Effector memory CD8-positive, alpha-beta T cell (primary cell): ENCODE measurements at regions not wholly inside any gene's neighbourhood (a gene's known extent, or its start where the extent isn't known, plus 50 kb on each side); places are given as distances from the start of the nearest gene placed in this dataset.

Experiments used
- ATAC-seq: fragments of 150-1000 bp; cut with Tn5 transposase; replicated peaks from 2 replicates; pipeline ENCODE4 v1.10.0; 2021; ENCODE audit warnings: mild to moderate bottlenecking, moderate library complexity
- DNase-seq, 3 experiments: peaks; one replicate each; pipeline ENCODE4 v3.0.0; 2021
- H3K27ac Mint-ChIP-seq, 2 donors: one replicate each; pipeline ENCODE4 v1.8.0; 2022; ENCODE audit warnings: mild to moderate bottlenecking in 2 of 2, mixed read lengths in 2 of 2, moderate library complexity in 2 of 2
- H3K27me3 Mint-ChIP-seq, 2 donors: one replicate each; pipeline ENCODE4 v1.8.0; 2022; ENCODE audit warnings: mixed read lengths in 2 of 2
- H3K36me3 Mint-ChIP-seq: one replicate; pipeline ENCODE4 v1.8.0; 2022; ENCODE audit warnings: mild to moderate bottlenecking, moderate library complexity, mixed read lengths; ENCODE audit not compliant: insufficient read depth
- H3K4me1 Mint-ChIP-seq, 2 donors: one replicate each; pipeline ENCODE4 v1.8.0; 2022; ENCODE audit warnings: low read depth in 2 of 2, mixed read lengths in 2 of 2
- H3K4me3 Mint-ChIP-seq, 2 donors: one replicate each; pipeline ENCODE4 v1.8.0; 2022; ENCODE audit warnings: mild to moderate bottlenecking in 2 of 2, mixed read lengths in 2 of 2, moderate library complexity in 2 of 2
- H3K9me3 Mint-ChIP-seq, 2 donors: one replicate each; pipeline ENCODE4 v1.8.0; 2022; ENCODE audit warnings: mixed read lengths in 2 of 2

DNA sequence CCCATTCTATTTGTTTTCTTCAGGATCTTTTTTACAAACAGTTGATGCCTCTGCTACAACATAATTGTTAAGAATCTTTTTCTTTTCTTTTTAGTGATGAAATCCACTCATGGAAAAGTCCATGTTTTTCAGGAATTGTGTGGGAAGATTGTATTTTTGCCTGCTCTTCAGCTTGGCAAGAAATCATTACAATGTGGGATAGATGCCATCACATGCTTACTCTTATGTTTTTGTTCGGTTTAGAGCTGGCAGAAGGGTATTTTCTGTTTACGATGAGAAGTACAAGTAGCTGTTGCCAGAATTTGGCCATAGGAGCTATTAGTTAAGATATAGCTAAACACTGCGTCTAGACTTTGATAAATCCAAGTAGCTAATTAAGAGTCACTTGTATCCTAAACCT, 2585.3 kb downstream of the ARAP2 start:
- ATAC-seq, result no peak

DNA sequence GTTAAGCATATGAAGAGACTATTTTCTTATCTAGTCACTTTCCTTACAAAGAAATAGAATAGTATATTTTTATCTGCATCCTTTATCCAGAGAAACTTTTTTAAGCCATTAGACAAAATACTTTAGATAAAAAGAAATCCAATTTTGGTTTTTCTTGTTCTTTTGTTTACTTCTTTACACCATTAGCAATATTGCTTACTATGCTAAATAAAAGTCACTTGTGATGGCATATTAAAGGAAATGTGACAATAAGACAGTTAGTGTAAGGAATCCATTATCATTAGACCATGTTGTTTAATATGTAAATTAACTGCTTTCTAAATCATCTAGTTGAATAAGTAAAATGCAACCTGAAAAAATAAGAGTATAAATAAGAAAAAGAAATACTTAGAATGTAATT, 2582.7 kb downstream of the ARAP2 start:
- Mint-ChIP-seq H3K9me3 (peaks cover 18 to 20% of the 10 kb centered on the region in 2 donors), H3K4me3 (no peak overlapping the region), H3K36me3 (no peaks in the 10 kb centered on the region), H3K27me3 (no peaks in the 10 kb centered on the region), H3K4me1 (no peaks in the 10 kb centered on the region), H3K27ac (no peak overlapping the region)
- DNase-seq (no peak), ATAC-seq (no peak)

More for the DNA sequence above, 2585.3 kb downstream of the ARAP2 start:
- H3K36me3 Mint-ChIP-seq, result no peaks in the 10 kb centered on the region
- DNase-seq, result no peak
- H3K9me3 Mint-ChIP-seq, result peaks cover 6 to 9% of the 10 kb centered on the region in 2 donors
- H3K27ac Mint-ChIP-seq, result no peak overlapping the region
- no peaks in the 10 kb centered on the region for H3K4me1 Mint-ChIP-seq
- no peak overlapping the region for H3K4me3 Mint-ChIP-seq
- H3K27me3 Mint-ChIP-seq, result no peaks in the 10 kb centered on the region

DNA sequence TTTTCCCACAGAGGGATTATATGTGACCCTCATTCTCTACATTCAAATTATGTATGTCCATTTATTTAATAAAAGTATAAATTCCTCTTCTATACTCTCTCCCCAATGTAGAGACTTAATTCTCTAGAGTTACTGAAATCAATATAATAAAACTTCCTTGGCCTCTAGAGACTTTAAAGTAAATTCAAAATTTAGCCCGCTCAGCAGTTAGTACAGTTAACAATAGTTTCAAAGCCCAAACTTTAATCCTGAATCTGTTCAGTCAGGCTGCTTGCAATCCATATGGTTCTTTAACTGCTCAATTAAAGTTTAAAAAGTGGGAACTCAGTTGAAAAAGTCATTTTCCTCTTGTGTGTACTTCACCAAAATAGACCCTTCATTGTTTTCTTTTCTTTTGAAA, 2558.4 kb downstream of the ARAP2 start:
- Mint-ChIP-seq H3K36me3 (no peaks in the 10 kb centered on the region), H3K9me3 (peaks cover 2 to 7% of the 10 kb centered on the region in 2 donors), H3K4me1 (no peaks in the 10 kb centered on the region), H3K27ac (no peak overlapping the region), H3K27me3 (no peaks in the 10 kb centered on the region), H3K4me3 (no peak overlapping the region)
- ATAC-seq, result no peak
- no peak for DNase-seq

DNA sequence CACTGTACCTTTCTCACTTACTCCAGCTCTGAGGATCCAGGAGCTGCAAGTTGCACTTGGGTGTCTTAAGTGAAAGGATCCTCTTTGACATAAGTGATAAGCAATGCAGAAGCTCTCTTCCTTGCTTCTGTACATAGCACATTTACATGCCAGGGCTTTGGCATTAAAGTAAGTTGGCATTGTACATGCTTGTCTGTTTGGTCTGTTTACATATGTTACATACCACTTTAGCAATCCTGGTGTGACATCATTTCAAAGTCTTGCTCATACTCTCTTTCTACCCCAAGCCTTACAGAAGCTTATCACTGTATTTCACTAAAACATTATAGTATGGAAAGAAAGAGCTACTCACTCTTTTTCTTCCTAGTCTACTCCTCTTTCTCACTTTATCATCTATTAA, 2548.3 kb downstream of the ARAP2 start:
- Mint-ChIP-seq H3K27me3 (no peaks in the 10 kb centered on the region), H3K4me1 (no peaks in the 10 kb centered on the region), H3K9me3 (peaks cover 0 to 4% of the 10 kb centered on the region in 2 donors), H3K27ac (no peak overlapping the region), H3K4me3 (no peak overlapping the region), H3K36me3 (no peaks in the 10 kb centered on the region)
- no peak for DNase-seq
- no peak for ATAC-seq

DNA sequence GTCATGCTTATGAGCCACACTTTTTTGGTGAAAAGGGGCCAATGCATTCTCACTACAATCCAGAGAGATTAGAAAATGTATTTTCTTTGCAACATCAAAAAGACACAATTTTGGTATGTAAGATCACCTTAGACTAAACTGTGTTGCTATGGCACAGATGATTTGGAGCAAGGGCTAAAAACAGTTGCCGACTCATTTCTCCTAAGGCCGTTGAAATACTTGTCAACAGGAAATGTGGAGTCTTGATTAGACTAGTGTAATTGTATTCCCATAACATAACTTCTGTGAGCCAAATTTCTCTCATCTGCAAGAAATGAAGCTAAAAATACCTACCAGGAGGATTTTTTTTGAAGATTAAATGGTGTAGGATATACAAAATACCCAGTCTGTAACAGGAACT, 2547.7 kb downstream of the ARAP2 start:
- Mint-ChIP-seq H3K9me3 (peaks cover 0 to 4% of the 10 kb centered on the region in 2 donors), H3K27ac (no peak overlapping the region), H3K27me3 (no peaks in the 10 kb centered on the region), H3K36me3 (no peaks in the 10 kb centered on the region), H3K4me1 (no peaks in the 10 kb centered on the region), H3K4me3 (no peak overlapping the region)
- ATAC-seq (no peak), DNase-seq (no peak)

DNA sequence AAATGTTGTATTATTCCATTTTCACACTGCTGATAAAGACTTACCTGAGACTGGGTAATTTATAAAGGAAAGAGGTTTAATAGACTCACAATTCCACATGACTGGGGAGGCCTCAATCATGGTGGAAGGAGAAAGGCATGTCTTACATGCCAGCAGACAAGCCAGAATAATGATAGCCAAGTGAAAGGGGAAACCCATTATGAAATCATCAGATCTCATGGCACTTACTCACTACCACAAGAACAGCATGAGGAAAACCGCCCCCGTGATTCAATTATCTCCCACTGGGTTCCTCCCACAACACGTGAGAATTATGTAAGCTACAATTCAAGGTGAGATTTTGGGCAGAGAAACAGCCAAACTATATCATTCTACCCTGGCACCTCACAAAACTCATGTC, 2535.1 kb downstream of the ARAP2 start:
- Mint-ChIP-seq H3K4me1 (no peaks in the 10 kb centered on the region), H3K27me3 (no peaks in the 10 kb centered on the region), H3K27ac (no peak overlapping the region), H3K36me3 (no peaks in the 10 kb centered on the region), H3K4me3 (no peak overlapping the region), H3K9me3 (no peaks in the 10 kb centered on the region)
- DNase-seq (no peak), ATAC-seq (no peak)

DNA sequence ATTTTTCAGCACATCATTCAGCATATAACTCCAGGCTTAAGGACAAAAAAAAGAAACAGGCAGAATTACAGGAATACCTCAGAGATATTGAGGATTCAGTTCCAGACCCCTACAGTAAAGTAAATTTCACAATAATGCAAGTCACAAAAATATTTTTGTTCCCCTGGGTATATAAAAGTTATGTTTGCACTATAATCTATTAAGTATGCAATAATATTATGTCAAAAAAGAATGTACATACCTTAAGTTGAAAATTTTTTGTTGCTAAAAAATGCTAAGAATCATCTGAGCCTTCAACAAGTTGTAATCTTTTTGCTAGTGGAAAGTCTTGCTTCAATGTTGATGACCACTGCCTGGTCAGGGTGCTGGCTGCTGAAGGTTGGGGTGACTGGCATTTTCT, 2532.5 kb downstream of the ARAP2 start:
- DNase-seq, result no peak
- H3K27me3 Mint-ChIP-seq, result no peaks in the 10 kb centered on the region
- H3K9me3 Mint-ChIP-seq, result no peaks in the 10 kb centered on the region
- ATAC-seq, result no peak
- H3K36me3 Mint-ChIP-seq, result no peaks in the 10 kb centered on the region
- H3K4me3 Mint-ChIP-seq, result no peak overlapping the region
- H3K27ac Mint-ChIP-seq, result no peak overlapping the region
- H3K4me1 Mint-ChIP-seq, result no peaks in the 10 kb centered on the region

DNA sequence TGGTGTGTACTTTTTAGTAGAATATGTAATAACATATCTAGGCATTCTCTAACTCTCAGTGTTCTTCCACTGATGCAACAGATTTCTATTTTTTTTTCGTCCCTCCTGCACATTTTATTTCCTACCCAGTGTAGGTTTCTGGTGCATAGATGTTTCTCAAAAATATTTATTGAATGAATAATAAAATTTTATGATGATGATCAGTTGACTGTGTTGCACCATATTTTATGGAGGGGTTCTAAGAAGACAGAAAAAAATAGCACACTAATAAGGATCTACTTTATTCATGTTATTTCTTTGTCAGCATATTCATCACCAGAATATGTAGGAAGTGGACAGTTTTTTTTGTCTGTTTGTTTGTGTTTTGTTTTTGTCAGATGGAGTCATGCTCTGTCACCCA, 2529.3 kb downstream of the ARAP2 start:
- DNase-seq, result no peak
- H3K36me3 Mint-ChIP-seq, result no peaks in the 10 kb centered on the region
- H3K4me3 Mint-ChIP-seq, result no peak overlapping the region
- no peaks in the 10 kb centered on the region for H3K4me1 Mint-ChIP-seq
- H3K27me3 Mint-ChIP-seq, result no peaks in the 10 kb centered on the region
- ATAC-seq, result no peak
- H3K27ac Mint-ChIP-seq, result no peak overlapping the region
- peaks cover 4 to 7% of the 10 kb centered on the region in 2 donors for H3K9me3 Mint-ChIP-seq

DNA sequence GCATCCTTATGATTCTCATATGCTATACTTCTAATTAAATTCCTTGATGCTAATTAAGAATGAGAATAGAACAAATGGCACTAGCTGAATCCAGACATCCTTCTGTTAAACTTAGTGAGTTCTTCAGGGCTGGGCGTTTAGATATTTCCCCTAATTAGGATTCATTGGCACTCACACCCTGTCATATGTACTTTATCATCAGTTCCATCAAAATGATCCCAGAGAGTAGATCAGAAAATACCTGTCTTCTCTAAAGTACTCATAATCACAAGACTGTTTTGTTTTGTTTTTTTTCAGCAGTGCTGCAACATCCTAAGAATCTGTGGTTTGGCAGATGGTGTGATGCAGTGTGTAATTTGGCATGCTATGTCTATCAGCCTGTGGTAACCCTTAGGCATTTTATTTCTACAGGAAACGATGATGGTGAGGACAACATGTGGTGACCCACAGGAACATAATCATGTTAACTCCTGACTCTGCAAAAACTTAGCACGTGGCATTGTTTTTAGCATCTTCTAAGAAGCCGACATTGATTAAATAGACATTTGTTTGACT, 2528.4 kb downstream of the ARAP2 start:
- Mint-ChIP-seq H3K4me3 (no peak overlapping the region), H3K27me3 (no peaks in the 10 kb centered on the region), H3K27ac (no peak overlapping the region), H3K9me3 (peaks cover 4 to 7% of the 10 kb centered on the region in 2 donors), H3K4me1 (no peaks in the 10 kb centered on the region), H3K36me3 (no peaks in the 10 kb centered on the region)
- ATAC-seq (no peak), DNase-seq (no peak)

DNA sequence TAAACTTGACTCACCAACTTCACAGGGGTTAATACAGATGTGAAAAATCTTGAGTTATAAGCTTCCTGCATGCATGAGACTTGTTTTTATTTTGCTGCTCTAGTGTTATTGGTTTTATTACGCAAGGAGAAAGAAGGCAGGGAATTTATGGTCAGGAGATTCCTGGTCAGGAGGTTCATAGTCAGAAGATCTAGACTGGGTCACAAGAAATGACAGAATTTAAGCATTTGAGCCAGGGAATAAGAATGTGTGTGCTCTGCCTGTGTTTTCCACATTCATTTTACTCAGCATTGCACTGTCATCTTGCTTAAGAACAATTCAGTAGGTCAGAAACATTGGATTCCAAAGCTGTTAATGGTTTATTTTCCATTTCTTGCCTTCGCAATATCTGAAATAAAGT, 2522.1 kb downstream of the ARAP2 start:
- DNase-seq (no peak), ATAC-seq (no peak)
- H3K36me3 Mint-ChIP-seq, result no peaks in the 10 kb centered on the region

DNA sequence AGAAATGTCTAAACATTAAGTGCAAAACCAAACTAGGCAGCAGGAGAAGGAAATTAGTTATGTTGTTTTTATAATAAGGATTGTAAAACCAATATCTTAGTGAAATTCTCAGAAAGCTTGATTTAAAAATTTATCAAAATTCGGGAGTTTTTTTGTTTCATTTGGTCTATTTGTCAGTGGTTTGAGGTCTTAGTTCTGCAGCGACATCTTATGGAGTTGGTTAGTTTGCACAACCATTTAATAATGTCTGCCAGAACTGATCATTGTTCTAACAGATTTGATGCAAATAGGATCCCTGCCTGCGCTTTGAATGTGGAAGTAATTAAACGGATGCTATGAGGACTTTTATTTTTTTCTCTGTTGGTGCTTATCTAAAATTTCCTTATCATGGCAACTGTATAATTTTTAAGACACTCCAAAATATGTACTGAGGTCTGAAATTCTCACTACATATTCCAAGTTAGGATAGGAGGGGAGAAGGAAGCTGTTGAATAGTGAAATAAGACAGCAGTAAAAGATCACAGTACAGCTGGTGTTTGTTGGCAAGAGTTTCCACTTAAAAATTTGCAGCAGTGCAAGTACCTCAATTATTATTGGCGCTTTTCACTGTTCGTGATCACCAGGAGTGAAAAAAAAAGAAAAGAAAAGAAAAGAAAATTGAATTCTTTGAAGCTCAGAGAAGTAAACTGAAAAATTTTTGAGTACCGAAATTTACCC, 2521.4 kb downstream of the ARAP2 start:
- Mint-ChIP-seq H3K27me3 (no peaks in the 10 kb centered on the region), H3K4me1 (no peaks in the 10 kb centered on the region), H3K4me3 (no peak overlapping the region), H3K27ac (no peak overlapping the region), H3K9me3 (peaks cover 0 to 7% of the 10 kb centered on the region in 2 donors), H3K36me3 (no peaks in the 10 kb centered on the region)
- ATAC-seq (no peak), DNase-seq (no peak)

More for the DNA sequence above, 2522.1 kb downstream of the ARAP2 start:
- Mint-ChIP-seq H3K27ac (no peak overlapping the region), H3K27me3 (no peaks in the 10 kb centered on the region), H3K4me3 (no peak overlapping the region), H3K9me3 (peaks cover 7% of the 10 kb centered on the region in 2 donors), H3K4me1 (no peaks in the 10 kb centered on the region)

DNA sequence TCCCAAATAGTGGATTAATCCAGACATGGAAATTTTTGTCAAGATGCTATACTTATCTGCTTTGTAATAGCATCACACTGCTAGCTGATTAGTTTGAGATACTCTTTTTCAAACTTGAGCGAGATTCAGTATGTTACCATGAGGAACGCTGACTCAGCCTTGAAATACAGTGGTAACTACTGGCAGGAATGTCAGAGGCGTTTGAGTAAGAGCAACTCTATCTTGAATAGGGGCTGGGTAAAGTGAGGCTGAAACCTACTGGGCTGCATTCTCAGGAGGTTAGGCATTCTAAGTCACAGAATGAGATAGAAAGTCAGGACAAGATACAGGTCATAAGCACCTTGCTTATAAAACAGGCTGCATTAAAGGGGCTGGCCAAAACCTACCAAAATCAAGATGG, 2519.6 kb downstream of the ARAP2 start:
- Mint-ChIP-seq H3K9me3 (peaks cover 0 to 3% of the 10 kb centered on the region in 2 donors), H3K4me3 (no peak overlapping the region), H3K27ac (no peak overlapping the region), H3K36me3 (no peaks in the 10 kb centered on the region), H3K4me1 (no peaks in the 10 kb centered on the region), H3K27me3 (no peaks in the 10 kb centered on the region)
- DNase-seq (no peak), ATAC-seq (no peak)

DNA sequence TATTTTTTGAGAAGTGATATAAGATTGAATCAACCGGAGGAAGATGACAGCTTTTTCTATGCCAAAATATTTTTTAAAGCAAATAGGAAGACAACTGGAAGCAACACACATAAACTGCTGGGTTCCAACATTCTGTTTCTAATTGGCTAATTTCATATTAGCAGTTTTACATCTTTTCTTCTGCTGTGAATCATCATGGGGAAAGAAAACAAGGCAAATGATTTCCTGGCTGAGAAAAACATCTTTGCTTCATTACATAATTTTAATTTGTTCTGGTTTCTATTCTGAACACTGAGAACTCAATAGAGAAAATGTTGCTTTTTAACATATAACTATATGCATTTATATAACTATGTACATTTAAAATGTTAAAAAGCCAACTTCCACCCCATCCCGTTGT, 2518.5 kb downstream of the ARAP2 start:
- no peak overlapping the region for H3K27ac Mint-ChIP-seq
- no peaks in the 10 kb centered on the region for H3K27me3 Mint-ChIP-seq
- H3K36me3 Mint-ChIP-seq, result no peaks in the 10 kb centered on the region
- no peak overlapping the region for H3K4me3 Mint-ChIP-seq
- ATAC-seq (no peak), DNase-seq (no peak)
- H3K4me1 Mint-ChIP-seq, result no peaks in the 10 kb centered on the region
- peaks cover 0 to 3% of the 10 kb centered on the region in 2 donors for H3K9me3 Mint-ChIP-seq

DNA sequence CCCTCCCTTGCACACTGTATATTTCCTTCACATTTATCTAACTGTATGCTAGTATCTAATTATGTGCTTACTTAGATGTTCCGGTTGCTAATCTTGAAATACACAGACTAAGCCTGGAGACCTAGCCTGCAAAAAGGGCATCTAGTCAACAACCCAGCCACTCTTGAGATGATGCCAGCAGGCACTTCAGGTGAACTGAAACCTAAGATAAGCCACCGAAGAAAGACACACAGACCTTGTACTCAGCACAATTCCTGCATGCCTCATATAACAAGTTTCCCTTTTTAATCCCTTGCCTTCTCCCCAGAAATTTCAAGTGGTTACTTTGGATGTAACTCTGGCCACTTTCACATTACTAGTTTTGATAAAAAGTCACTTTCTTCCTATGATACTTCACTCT, 2506.6 kb downstream of the ARAP2 start:
- H3K4me3 Mint-ChIP-seq, result no peak overlapping the region
- no peaks in the 10 kb centered on the region for H3K4me1 Mint-ChIP-seq
- no peaks in the 10 kb centered on the region for H3K36me3 Mint-ChIP-seq
- H3K27me3 Mint-ChIP-seq, result no peaks in the 10 kb centered on the region
- H3K27ac Mint-ChIP-seq, result no peak overlapping the region
- peaks cover 6 to 7% of the 10 kb centered on the region in 2 donors for H3K9me3 Mint-ChIP-seq
- DNase-seq, result no peak
- no peak for ATAC-seq
